G401 (cell line): ENCODE measurements at regions not wholly inside any gene's neighbourhood (a gene's known extent, or its start where the extent isn't known, plus 50 kb on each side); places are given as distances from the start of the nearest gene placed in this dataset.

Source experiments
- DNase-seq: peaks from one replicate; pipeline ENCODE4 v3.0.0-alpha.2; 2015; ENCODE audit warnings: low spot score
- in situ Hi-C: cut with HindIII; loops from 2 replicates; pipeline ENCODE4 v1.10.0; 2016; ENCODE audit warnings: low sequenced_read_pairs, mixed read lengths

DNA sequence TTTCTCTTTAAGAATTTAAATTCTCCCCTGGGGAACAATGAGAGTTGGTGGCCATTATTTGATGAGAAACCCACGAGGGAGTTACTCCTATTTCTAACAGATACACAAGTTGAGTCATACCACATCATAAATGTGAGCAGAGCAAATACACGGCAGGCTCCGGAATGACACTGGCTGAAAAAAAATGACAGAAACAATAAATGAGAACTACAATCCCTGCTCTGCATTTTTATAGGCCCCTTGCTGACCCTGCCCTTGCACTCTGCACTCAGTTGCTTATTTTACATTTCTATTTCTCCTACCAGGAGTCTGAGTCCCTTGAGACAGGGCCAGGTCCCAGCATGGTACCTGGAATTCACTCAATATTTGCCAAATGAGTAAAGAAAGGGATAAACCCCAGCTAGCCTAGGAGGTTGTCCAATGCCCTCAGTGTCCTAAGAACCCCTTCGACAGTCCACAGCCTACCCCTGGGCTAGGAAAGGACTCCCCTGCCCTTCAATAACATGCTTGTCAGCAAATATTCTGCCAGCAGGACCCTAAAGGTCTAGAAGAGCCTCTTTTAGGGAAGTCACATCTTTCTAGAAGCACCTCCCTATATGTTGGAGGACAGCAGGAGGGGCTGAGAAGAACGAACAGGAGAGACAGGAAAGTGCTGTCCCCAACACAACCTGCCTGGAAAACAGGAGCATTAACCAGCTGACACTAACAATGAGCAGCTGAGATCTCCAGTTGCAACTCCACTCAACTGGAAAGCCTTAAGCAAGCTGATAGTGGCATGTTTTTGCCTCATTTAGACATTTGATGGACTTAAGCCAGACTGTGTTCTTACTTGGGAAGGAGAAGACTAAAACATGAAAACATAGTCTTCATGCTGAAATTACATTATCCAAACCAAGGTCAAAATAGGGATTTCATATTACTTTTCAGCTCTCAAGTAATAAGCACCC lies 191.2 kb downstream of the ACTL7B start:
- in situ Hi-C loops: no loop called here
- DNase-seq: no peak

DNA sequence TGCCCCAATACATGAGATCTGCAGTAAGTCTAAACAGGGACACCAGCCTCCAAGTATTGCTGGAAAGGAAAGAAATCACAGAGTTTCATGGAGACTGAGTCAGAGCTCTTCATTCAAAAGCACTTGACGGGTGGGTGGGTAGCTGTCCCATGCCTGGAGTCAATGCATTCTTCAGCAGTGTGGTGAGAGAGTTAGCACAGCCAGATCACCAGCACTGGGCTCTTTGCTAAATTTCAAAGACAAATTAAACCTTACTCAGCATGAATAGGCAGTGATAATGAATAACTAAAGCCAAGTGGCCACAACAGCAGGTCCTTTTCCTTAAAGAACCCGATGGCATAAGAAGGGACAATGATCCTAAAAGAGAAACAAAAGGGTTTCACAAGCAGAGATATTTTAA lies 192.4 kb downstream of the ACTL7B start:
- DNase-seq: no peak
- in situ Hi-C loops: no loop called here

DNA sequence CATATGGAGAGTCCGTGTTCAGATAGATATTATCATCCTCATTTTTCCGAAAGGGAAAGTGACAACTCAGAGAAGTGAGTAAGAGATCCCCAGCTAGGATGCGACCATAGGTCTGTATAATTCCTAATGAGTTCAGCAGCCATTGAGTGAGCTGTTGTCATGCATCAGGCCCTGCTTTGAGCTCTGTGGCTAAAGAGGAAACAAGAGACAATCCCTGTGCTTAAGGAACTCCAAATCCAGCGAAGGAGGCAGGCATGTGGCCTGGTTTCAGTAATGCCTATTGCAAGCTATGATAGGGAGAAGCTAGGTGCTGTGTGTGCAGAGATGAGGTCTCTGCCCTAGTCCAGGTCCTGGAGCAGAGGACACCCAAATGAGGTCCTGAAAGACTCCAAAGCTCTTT lies 192.8 kb downstream of the ACTL7B start:
- in situ Hi-C loops: no loop called here

DNA sequence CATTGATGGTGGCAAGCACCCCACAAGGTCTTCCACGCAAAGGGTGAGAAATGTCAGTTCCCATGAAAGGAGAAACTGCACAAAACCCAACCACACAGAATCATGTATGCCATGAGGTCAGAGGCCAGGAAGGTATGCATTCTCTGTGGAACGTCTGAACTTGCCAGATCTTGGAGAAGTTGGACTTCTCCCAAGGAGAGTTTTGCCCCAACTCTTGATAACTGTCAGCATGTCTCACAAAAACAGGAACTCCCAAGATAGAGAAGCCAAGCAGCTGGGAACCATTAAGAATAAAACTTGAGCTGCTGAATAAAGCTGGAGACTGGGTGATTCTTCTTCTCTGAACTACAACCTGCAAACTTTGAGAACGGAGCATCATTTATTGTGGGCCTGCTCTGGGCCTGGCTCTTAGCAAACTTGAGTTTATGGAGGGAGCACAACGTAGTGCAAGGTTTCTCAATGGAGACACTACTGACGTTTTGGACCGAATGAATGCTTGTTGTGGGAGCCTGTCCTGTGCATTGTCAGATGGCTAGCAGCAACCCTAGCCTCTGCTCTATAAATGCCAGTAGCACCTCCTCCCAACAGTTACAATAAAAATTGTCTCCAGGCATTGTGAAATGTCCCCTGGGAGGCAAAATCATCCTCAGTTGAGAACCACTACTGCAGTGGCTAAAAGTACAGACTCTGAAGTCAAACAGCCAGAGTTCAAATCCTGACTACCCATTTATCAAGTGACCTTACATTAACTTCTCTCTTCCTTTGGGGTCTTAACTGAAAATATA lies 193.5 kb downstream of the ACTL7B start:
- in situ Hi-C loops: no loop called here
- no peak for DNase-seq

More for the DNA sequence above, 192.8 kb downstream of the ACTL7B start:
- no peak for DNase-seq

DNA sequence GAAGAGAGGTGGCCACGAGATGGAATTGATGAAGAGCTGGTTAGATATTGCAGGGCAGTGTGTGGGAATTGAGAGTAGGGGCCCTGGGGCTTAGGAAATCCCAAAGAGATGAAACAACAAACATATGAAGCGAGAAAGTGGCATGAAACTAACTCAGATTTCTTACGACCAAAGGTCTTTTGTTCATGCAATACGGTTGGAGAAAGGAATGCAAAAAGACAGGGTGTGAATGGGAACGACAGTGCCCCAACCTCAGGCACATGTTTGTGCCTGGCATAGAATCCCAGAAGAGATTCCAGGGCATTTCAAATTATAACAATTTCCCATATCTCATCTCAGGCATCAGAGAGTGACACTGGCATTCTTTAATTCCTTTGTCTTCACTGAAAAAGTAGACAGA lies 199.2 kb downstream of the ACTL7B start:
- in situ Hi-C loops: no loop called here
- DNase-seq: no peak

DNA sequence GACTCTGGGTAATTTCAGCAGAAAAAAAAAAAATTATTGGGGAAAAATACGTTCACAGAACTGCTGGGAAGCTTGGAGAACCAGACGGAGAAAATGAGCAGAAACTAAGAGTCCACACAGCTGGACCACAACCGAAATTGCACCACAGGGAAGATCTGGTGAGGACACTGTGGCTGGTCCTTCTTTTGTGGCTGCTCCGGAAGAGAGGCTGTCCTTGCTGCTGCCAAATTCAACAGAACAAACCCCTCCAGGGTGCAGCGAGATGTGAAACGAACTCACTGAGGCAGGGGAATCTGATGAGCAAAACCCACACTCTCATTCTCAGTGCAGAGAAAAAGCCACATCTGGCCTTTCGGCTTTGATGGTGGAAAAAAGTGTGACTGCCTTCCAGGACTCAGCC lies 200.0 kb downstream of the ACTL7B start:
- no peak for DNase-seq
- in situ Hi-C loops: no loop called here

DNA sequence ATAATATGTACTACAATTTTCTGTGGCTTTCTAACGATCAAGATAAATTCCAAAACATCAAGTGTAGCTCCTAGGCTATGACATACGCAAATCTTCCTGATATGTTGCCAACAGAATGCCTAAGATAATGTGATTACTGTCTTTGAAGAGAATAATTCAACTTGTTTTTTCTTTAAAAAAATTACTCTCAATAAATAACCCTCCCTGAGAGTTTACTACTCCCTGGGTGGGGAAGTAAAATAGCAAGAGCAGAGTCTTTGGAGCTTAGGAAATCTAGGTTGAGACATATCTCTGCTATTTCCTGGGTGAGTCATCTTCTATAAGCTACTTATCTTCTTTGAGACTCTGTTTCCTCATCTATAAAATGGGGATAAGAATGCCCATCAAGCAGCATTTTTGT lies 201.2 kb downstream of the ACTL7B start:
- in situ Hi-C loops: no loop called here
- no peak for DNase-seq

DNA sequence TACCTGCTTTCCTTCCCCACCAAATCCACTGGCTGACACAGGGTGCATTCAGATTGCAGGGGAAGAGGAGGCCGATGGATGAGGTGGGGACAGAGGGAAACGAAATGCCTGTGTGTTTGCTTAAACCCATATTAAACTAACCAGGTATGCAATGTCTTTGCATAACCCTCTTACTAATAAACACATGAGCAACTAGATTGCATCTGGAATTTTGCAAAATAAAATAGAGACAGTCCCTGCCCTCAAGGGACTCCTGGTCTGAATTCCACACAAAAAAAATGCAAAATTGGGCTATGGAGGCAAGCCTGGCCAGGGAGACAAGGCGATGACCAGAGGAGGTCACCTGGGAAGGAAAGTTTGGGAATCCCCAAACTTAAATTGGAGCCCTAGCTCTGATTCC lies 202.9 kb downstream of the ACTL7B start:
- in situ Hi-C loops: no loop called here
- no peak for DNase-seq

DNA sequence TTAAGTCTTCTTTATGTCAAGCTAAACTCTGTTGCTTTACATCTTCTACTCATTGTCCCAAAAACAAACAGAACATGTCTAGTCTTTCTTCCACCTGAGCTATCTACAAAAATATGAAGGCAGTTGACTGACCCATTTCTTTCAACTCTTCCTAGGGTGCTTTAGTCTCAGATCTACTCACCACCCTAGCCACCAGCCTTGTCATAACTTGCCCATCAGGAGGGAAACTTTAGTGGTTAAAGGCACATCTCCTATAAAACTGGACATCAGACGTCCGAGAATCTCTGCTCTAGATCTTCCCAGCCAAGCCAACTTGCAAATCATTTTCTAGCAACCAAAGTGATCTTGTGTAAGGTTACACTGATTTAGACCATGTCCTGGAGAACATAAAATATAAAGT lies 205.0 kb downstream of the ACTL7B start:
- in situ Hi-C loops: no loop called here
- DNase-seq: no peak

DNA sequence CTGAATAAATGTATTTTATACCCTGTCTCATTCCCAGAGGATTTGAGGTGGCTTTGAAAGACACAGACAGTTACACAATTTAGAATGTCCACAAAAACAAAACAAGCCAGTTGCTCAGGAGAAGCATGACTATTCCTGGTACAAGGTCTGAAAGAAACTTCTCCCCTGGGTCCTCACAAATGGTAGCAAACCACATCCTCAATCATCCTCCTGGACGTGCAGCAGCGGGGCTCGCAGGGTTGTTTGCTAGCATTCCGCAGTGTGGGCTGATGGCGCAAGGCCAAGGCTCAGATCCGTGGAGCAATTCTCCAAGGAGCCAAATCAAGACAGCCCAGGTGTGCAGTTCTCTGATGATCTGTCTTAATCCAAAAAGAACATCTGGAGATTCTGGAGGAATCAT lies 210.3 kb downstream of the ACTL7B start:
- in situ Hi-C loops: no loop called here
- no peak for DNase-seq

DNA sequence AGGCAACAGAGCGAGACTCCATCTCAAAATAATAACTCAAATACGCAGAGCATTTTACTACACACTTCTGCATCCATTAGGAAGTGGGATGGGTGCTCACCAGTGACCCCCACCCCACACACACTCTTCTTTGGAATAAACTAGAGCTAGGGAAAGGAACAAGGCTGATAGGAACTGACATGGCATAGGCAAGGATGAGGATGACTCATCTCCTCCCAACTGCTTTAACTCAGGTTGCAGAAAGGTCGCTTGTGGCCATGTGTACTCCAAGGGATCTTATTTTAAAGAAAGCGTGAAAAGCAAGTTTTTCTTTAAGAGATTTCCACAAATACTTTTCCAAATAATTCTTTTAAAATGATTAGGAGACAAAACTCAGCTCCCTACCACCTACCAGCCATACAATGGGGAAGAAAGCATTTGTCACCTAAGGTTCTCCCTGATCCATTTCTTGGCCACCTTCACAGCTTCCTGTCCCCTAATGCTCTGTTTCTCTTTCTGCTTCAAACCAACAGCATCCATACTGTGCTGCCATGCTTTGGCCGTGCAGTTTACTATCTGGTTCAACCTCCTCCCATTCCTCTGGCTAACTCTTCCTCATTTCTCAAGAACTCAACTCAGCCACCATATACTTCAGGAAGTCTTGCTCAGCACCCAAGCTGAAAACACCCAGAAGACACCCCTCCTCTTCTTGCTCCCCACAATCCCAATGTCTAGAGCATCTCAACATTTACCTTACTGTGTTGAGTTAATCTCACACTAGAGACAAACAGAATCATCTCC lies 211.9 kb downstream of the ACTL7B start:
- DNase-seq: no peak
- in situ Hi-C loops: no loop called here

DNA sequence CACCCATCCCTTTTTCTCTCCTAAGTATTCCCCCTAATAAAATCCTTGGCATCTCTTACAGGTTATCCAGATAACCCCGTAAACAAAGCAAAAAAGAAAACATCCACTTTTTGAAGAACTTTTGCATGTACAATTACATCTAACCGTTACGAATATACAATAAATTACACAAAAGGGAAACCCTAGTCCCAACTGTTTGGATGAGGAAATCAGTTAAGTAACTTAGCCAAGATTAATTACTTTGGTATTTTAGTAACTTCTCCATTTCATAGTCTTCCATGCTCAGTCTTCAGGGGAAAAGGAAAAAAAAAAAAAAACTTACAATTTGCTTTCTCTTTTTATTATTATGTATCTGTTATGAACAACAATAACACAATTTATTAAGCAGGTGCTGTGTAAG lies 212.9 kb downstream of the ACTL7B start:
- DNase-seq: no peak
- in situ Hi-C loops: no loop called here

DNA sequence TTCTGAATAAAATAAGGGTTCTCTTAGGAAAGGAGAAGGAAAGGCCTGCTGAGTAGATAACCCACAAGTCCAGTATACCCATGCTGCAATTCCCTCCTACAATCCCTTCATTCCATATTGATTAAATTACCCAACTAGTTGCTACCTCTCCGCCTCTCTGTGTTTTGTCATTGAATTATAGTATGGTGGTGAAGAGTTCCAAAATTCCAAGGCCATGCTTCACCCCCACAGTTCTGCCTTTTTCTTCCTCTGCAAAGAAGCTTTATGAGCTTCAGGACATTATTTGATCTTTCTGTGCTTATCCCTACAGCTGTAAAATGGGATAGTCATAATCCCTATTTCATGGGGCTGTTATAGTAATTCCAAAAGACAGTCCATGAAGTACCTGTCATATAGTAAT lies 215.6 kb downstream of the ACTL7B start:
- in situ Hi-C loops: no loop called here

DNA sequence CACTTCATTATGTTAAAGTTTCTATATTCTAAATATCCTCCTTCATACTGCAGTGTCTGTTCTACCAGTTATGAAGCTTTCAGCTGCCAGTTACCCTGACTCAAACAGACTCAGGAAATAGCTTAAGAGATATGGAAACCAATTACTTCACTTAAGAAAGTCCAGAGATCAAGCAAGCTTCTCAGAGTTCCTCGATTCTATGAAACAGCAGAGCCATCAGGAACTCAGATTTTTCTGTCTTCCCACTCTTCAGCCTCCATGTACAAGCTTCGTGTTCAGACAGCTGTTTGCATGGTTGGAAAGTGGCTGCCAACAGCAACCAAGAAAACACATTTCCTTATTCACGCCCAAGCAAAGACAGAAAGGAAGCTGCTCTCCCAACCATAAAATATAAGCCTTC lies 216.1 kb downstream of the ACTL7B start:
- DNase-seq: no peak

More for the DNA sequence above, 215.6 kb downstream of the ACTL7B start:
- DNase-seq: no peak

DNA sequence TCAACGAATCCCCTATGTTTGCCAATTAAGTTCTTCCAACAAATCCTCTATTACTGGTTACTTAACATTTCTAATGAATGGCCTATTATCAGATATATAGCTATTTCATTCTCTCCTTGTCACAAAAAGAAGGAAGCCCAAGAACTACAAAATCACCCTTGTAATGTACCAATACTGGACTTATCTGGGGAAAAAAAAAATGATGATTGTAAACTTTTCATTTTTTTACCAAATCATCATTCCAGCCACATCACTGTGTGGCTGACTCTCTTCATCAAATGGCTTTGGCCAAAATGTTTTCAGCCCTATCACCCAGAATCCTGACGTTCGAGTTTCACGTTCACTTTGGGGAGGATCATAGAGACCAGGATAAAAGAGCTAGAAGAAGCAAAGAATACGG lies 216.7 kb downstream of the ACTL7B start:
- in situ Hi-C loops: no loop called here
- no peak for DNase-seq

More for the DNA sequence above, 216.1 kb downstream of the ACTL7B start:
- in situ Hi-C loops: no loop called here

DNA sequence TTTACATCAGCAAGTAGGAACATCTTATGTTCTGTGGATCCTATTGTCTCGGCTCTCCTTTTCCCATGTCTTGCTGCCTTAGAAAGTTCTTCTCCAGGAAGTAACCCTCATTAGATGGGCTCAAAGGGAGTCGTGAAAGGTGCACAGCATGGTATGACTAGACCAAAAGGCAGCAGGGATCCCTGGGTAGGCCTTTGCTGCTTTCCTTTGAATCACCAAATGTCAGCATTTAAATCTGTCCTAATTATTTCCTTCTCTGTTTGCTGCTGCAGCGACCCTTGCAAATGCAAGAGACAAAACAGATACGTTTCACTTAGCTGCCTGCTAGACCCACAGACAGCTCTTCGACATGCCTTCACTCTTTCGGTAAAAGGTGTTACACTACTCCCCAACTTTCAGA lies 218.4 kb downstream of the ACTL7B start:
- DNase-seq: no peak
- in situ Hi-C loops: no loop called here

DNA sequence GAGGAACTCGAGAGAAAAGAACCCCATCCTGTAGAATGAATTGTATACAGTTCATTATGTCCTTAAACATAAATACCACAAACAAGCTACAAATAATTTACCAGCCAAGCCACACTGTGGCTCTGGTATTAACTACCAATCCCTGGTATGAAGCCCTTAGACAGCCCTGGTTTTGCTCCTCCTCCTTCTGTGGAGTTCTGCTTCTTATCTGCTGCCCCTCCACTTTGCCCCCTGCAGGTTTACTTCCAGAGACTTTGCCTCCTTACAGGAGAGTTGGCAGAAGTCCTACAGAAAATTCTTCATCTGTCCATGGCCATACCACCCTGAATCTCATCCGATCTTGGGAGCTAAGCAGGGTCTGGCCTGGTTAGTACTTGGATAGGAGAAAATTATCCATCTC lies 219.8 kb downstream of the ACTL7B start:
- no peak for DNase-seq
- in situ Hi-C loops: no loop called here

DNA sequence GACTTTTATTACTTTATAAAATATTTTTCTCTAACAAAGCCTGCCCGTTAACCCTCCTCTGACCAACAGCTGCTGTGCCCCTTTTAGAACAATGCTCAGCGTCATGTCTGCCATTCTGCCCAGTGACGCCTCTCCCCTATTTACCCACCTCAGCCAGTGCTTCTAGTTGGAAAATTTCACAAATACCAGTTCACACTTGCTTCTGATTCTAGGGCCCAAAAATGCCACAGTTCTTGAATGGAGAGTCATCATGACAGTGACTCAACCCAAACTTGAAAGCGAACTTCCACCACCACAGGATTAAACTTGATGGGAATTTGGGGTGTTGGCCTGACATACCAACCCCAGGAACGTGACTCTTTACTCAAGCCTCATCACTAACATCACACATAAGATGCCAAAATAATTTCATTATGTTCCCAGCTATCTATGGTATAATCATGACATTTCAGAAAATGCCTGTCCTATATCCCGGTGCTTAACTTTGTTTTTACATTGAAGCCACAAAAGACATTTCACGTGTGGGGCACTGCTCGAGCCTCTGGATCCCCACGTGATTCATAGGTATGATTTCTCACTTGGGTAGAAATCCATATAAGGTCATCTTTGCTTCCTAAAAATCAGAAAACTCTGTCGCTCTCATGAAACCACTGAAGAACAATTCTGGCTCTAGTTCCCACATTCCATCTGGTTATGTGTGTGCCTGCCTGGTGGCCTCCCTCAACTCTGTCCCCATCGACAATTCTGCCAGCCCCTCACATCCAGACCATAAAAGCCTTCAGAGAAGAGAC lies 220.9 kb downstream of the ACTL7B start:
- in situ Hi-C loops: no loop called here
- DNase-seq: no peak

DNA sequence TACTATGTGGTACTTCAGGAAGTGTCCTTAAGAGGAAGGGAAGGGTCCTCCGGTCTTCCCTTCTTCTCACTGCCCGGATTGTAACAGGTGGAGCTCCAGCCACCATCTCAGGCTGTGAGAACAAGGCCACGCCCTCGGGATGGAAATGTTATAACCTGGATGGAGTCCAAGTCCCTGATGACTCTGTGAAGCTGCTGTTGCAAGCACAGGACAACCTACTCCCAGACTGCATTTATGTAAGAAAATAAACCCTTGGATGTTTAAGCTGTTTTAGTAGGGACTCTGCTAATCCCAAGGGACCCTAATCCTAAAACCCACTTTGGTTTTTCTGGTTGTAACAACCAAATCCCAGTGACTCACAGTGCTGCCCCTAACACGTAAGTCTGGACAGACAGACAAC lies 221.6 kb downstream of the ACTL7B start:
- in situ Hi-C loops: no loop called here
- no peak for DNase-seq
